ENCODE measurements at regions not wholly inside any gene's neighbourhood (a gene's known extent, or its start where the extent isn't known, plus 50 kb on each side); places are given as distances from the start of the nearest gene placed in this dataset.

DNA sequence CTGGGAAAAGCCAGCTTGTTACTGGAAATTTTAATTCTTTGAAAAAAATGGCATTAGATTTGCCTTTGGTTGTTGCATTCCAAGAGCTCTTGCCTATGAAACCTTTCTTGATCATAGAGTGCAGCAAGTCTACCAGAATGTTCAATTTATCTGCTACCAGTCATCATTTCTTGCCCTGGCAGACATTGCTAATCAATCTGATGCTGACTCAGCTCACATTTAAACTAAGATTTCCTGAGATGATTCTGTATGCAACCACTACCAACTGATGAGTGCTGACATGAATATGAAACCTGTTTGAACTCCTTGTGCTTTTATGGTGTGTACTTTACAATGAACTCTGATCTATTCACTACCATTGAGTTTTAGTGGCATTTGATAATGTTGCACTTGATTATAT, 166.5 kb upstream of the SALL1 start:
- H3K4me3 ChIP-seq = no peak overlapping the region
- no peaks in the 10 kb centered on the region for H3K27me3 ChIP-seq
- intact Hi-C loops (cut with DNase I; ENCODE audit: low total_unique reads) = no loop called here
- no peak for DNase-seq
- TF ChIP-seq, protein P1, sequence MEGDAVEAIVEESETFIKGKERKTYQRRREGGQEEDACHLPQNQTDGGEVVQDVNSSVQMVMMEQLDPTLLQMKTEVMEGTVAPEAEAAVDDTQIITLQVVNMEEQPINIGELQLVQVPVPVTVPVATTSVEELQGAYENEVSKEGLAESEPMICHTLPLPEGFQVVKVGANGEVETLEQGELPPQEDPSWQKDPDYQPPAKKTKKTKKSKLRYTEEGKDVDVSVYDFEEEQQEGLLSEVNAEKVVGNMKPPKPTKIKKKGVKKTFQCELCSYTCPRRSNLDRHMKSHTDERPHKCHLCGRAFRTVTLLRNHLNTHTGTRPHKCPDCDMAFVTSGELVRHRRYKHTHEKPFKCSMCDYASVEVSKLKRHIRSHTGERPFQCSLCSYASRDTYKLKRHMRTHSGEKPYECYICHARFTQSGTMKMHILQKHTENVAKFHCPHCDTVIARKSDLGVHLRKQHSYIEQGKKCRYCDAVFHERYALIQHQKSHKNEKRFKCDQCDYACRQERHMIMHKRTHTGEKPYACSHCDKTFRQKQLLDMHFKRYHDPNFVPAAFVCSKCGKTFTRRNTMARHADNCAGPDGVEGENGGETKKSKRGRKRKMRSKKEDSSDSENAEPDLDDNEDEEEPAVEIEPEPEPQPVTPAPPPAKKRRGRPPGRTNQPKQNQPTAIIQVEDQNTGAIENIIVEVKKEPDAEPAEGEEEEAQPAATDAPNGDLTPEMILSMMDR (IDR thresholded peaks at IDR 0.05) = no peak
- TF ChIP-seq POLR2A (IDR thresholded peaks at IDR 0.05) = no peak
- H3K4me1 ChIP-seq = no peaks in the 10 kb centered on the region
- no peak overlapping the region for H3K27ac ChIP-seq
- H3K9me3 ChIP-seq = no peaks in the 10 kb centered on the region
- no peaks in the 10 kb centered on the region for H3K36me3 ChIP-seq

- Histone ChIP-seq H3K27me3 (no peaks in the 10 kb centered on the region), H3K4me1 (no peaks in the 10 kb centered on the region), H3K27ac (no peak overlapping the region), H3K4me3 (no peak overlapping the region), H3K9me3 (no peaks in the 10 kb centered on the region), H3K36me3 (no peaks in the 10 kb centered on the region)
- TF ChIP-seq POLR2A (IDR thresholded peaks at IDR 0.05) = no peak
- TF ChIP-seq, protein P1 (IDR thresholded peaks at IDR 0.05) = no peak
- no peak for DNase-seq
- intact Hi-C loops (cut with DNase I; ENCODE audit: low total_unique reads) = no loop called here
Observed at GRCh38 chr16:51313198-51313597, 162.1 kb upstream of the SALL1 start.

- Histone ChIP-seq H3K4me3 (no peak overlapping the region), H3K9me3 (no peaks in the 10 kb centered on the region), H3K27ac (peak overlapping the region in 1 of 2 donors; percentile 19), H3K27me3 (no peaks in the 10 kb centered on the region), H3K36me3 (no peaks in the 10 kb centered on the region), H3K4me1 (no peaks in the 10 kb centered on the region)
- no peak for DNase-seq
- intact Hi-C loops (cut with DNase I; ENCODE audit: low total_unique reads) = no loop called here
- no peak for TF ChIP-seq POLR2A (IDR thresholded peaks at IDR 0.05)
- TF ChIP-seq, protein P1 (IDR thresholded peaks at IDR 0.05) = no peak
Observed at GRCh38 chr16:51312363-51313150, 161.5 kb upstream of the SALL1 start.

DNA sequence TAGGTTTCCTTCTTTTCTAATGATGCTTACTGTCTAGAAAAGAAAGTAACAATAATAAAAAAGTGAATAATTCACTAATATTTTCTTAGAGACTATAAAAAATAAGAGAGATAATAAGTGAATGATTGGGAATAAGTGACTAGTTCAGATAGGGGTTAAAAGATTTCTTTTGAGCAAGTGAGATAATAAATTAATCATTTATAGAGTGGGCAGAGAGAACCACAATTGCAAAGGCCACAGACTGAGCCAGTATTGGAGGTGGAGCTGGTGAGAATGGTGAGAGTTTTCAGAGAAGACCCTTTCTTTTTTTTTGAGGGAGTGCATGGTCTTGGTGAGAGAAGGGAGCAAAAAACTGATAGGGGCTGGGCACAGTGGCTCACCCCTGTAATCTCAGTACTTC, 159.1 kb upstream of the SALL1 start:
- intact Hi-C loops (cut with DNase I; ENCODE audit: low total_unique reads) = no loop called here
- H3K9me3 ChIP-seq = no peaks in the 10 kb centered on the region
- no peaks in the 10 kb centered on the region for H3K27me3 ChIP-seq
- TF ChIP-seq, protein P1 (IDR thresholded peaks at IDR 0.05) = no peak
- no peak for TF ChIP-seq POLR2A (IDR thresholded peaks at IDR 0.05)
- DNase-seq = no peak
- no peak overlapping the region for H3K4me3 ChIP-seq
- H3K36me3 ChIP-seq = no peaks in the 10 kb centered on the region
- H3K27ac ChIP-seq = no peak overlapping the region
- no peaks in the 10 kb centered on the region for H3K4me1 ChIP-seq

GRCh38 chr16:51306886-51307595, 156.0 kb upstream of the SALL1 start:
- no peak for TF ChIP-seq POLR2A (IDR thresholded peaks at IDR 0.05)
- TF ChIP-seq, protein P1 (IDR thresholded peaks at IDR 0.05) = no peak
- H3K4me1 ChIP-seq = no peaks in the 10 kb centered on the region
- no peaks in the 10 kb centered on the region for H3K9me3 ChIP-seq
- no peak for DNase-seq
- no peaks in the 10 kb centered on the region for H3K36me3 ChIP-seq
- H3K27ac ChIP-seq = peak overlapping the region; percentile 60 to 70
- H3K27me3 ChIP-seq = no peaks in the 10 kb centered on the region
- H3K4me3 ChIP-seq = no peak overlapping the region
- intact Hi-C loops (cut with DNase I; ENCODE audit: low total_unique reads) = no loop called here

Data from uterus (tissue), 3 donors.